GM19324 (cell line): ENCODE measurements at regions not wholly inside any gene's neighbourhood (a gene's known extent, or its start where the extent isn't known, plus 50 kb on each side); places are given as distances from the start of the nearest gene placed in this dataset.
"Not testable (repeated sequence)": the region's sequence is repeated elsewhere in the genome, so short reads cannot be mapped to it uniquely, and the experiment has no call there.

Source experiments
- ATAC-seq: cut with Tn5 transposase; IDR thresholded peaks from one replicate; pipeline ENCODE4 v1.9.1; 2021; ENCODE audit warnings: mild to moderate bottlenecking, moderate library complexity; ENCODE audit not compliant: unreplicated experiment, low FRiP score

GRCh38 chr5:34420191-34420590 is 235.9 kb upstream of the RAI14 start:
- not testable (repeated sequence) for ATAC-seq

- ATAC-seq: no peak
Observed at GRCh38 chr5:34436761-34437501, 219.2 kb upstream of the RAI14 start.

- ATAC-seq: no peak
Observed at GRCh38 chr5:34439601-34440000, 216.5 kb upstream of the RAI14 start.

GRCh38 chr5:34441767-34442166 is 214.4 kb upstream of the RAI14 start:
- ATAC-seq: not testable (repeated sequence)

- no peak for ATAC-seq
Observed at GRCh38 chr5:34447424-34447823, 208.7 kb upstream of the RAI14 start.

DNA sequence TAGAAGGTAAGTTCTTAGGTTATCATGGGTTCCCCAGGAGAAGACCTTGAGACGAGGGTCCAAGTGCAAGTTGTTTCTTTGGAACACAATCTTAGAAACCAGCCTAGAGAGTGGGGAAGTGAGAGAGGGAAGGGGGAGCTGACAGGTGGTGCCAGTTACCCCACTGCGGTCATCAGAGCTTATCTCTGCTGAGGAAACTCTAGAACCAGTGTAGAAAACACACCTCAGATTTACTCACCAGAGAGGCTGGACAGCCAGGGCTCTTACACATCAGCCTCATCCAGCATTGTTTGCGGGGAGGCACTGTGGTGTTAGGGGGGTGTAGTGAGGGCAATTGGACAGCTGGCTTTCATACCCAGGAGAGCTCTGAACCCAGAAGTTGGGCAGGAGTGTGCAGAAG is 206.5 kb upstream of the RAI14 start:
- no peak for ATAC-seq

DNA sequence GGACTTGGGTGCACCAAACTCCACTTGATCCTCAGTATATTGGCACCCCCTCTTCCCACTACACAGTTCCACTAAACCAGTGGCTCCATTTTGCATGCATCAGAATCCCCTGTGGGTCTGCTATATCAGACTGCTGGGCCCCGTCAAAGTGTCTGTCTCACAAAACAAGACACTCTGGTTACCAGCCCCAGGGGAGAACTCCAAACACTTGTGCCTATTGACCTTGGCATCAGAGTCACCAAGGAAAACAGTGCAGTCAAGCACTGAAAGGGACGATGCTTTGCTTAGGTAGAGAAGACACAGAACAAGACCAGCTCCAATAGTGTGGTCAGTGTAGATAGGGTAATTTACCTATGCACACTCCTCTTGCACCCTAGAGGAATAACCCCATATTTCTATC is 205.8 kb upstream of the RAI14 start:
- ATAC-seq: no peak

- ATAC-seq: no peak
Observed at GRCh38 chr5:34452170-34452828, 203.8 kb upstream of the RAI14 start.

DNA sequence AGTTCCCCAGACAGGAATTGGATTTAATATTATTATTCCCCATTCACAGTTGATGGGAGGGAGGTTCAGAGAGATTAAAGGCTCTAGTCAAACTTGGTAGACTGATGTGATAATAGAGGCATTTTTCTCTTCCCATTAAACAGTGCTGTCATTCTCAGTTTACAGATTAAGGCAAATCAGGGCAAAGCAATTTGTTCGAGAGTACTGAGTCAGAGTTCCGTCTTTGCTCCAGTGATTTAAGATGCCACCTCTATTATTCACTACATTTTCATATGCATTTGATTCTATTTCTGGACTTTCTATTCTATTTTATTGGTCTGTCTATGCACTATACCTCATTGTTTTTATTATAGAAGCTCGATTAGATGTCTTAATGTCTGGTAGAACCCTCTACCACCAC is 201.0 kb upstream of the RAI14 start:
- ATAC-seq: no peak

DNA sequence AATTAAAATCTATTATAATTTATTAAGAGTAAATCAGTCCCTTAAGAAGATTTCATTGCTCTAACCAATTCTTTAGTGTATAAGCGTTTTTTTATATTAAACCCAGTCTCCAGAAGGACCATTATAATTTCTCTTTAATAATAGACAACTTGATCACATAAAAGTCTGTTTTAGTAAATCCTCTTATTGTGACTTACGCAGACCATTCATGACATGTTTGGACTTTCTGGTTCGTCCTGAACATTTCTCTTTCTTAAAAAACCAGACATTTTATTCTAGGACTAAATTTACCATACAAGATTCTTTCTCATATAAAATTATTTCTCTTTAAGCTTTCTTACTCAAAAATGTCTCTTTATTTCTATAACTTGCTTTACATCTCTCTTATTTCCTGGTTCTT is 196.2 kb upstream of the RAI14 start:
- no peak for ATAC-seq

DNA sequence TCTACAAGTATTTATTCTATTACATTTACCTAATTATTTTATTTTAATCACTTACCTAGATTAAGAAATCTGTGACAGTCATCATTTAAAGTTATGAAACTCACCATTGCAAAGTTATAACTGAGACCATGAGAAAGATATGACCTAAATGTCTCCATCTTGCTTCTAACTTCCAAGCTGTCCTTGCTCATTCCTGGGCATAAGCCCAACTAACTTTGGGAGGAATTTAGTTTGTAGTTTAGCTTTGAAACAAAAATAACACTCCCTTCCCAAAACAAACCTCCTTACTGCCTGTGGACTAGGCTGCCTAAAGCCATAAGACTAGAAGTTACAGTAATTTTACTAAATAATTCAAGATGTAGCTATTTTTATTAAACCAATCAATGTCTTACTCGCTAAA is 195.6 kb upstream of the RAI14 start:
- no peak for ATAC-seq

DNA sequence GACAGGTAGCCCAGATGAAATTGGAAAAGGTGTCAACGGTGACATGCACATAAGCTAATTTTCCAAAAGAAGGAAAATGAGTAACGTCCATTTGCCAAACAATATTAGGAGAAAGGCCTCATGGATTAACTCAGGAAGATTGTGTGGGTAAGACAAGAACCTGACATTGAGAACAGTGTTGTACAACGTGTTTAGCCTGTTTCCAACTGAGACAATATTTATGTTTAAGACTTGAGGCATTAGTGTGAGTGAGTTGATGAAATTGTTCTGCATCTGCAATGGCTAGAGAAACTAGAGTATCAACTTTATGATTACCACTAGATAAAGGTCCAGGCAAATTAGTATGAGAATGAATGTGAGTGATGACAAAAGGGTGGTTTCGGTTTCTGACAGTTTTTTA is 191.3 kb upstream of the RAI14 start:
- no peak for ATAC-seq

GRCh38 chr5:34465301-34465700 is 190.8 kb upstream of the RAI14 start:
- not testable (repeated sequence) for ATAC-seq

GRCh38 chr5:34466519-34467388 is 189.4 kb upstream of the RAI14 start:
- not testable (repeated sequence) for ATAC-seq

DNA sequence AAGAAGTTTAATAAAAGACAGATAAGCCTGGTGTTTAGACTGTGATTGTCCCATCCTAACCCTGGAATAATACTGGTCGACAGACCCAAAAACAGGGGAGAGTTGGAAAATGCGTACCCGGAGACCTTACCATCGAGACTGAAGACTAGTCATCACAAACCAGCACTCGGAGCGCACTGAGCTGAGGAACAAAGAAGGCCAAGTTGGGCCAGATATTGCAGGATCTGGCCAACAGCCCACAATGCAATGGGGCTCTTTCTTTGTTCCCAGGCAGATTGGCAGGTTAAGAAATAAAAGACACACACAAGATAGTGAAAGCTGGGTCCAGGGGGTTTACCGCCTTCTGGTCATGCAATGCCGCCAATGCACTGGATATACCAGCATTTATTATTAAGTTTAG is 188.7 kb upstream of the RAI14 start:
- ATAC-seq: no peak

- ATAC-seq: not testable (repeated sequence)
Observed at GRCh38 chr5:34467984-34468383, 188.1 kb upstream of the RAI14 start.

- ATAC-seq: no peak
Observed at GRCh38 chr5:34469971-34470370, 186.2 kb upstream of the RAI14 start.

GRCh38 chr5:34474573-34475021 is 181.5 kb upstream of the RAI14 start:
- ATAC-seq: no peak

- ATAC-seq: no peak
Observed at GRCh38 chr5:34475249-34475966, 180.7 kb upstream of the RAI14 start.

GRCh38 chr5:34476941-34477565 is 179.1 kb upstream of the RAI14 start:
- ATAC-seq: no peak
